ENCODE measurements at regions not wholly inside any gene's neighbourhood (a gene's known extent, or its start where the extent isn't known, plus 50 kb on each side); places are given as distances from the start of the nearest gene placed in this dataset.

DNA sequence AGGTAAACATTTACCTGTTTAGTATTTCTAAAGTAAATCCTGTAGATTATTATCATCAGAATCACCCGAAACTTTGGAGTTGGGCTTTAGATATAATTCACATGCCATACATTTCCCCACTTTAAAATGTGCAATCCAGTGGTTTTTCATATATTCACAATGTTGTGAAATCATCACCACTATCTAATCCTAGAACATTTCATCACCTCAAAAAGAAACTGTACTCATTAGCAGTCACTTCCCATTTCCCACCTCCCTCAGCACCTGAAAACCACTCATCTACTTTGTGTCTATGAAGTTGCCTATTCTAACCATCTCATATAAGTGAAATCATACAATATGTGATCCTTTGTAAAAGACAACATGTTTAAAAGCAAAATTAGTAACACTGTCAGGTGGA lies 182.6 kb downstream of the FZD1 start:
- H3K9ac ChIP-seq (ENCODE audit: insufficient read depth in 1 of 2, low read depth in 2 of 2, low read length in 2 of 2), result no peak overlapping the region
- no peaks in the 10 kb centered on the region for H4K20me1 ChIP-seq (replicated peaks; ENCODE audit: control insufficient read depth, insufficient read depth, low read length)
- peak; percentile 74 for TF ChIP-seq CEBPB (tag; IDR thresholded peaks at IDR 0.05)
- no peak for TF ChIP-seq FIP1L1 (IDR thresholded peaks at IDR 0.05; ENCODE audit: low read depth, low read length, poor library complexity, severe bottlenecking)
- no peak for TF ChIP-seq CEBPG (CRISPR knock-in tag; IDR thresholded peaks at IDR 0.05)
- peak in 1 of 2 experiments; percentile 45; a peak in 2 of 4 replicates for TF ChIP-seq CEBPG (tag; conservative IDR thresholded peaks at IDR 0.05 in 1 of 2, IDR thresholded peaks at IDR 0.05 in 1 of 2)
- H3K4me2 ChIP-seq (ENCODE audit: insufficient read depth, low read length), result no peak overlapping the region
- H3K36me3 ChIP-seq (ENCODE audit: control insufficient read depth, insufficient read depth, low read length), result no peaks in the 10 kb centered on the region
- H3K27ac ChIP-seq (ENCODE audit: extremely low read depth, low read depth, low read length), result no peak overlapping the region
- no peaks in the 10 kb centered on the region for H3K79me2 ChIP-seq (ENCODE audit: control insufficient read depth, insufficient read depth, low read length)
- intact Hi-C loops (cut with micrococcal nuclease), result no loop called here
- in situ Hi-C loops (cut with MboI), result no loop called here
- ATAC-seq (no peak), FAIRE-seq (no peak), DNase-seq (ENCODE audit: extremely low read depth in 1 of 4, low spot score in 3 of 4) (no peak)
- peaks cover 0 to 3% of the 10 kb centered on the region in 2 experiments; a peak in 1 of 5 replicates for H3K27me3 ChIP-seq (ENCODE audit: control insufficient read depth in 2 of 2, insufficient read depth in 2 of 2, low read length in 2 of 2)
- WGBS (ENCODE audit: insufficient coverage, low coverage, missing lambda C conversion rate), result 0% methylated on average over 1 of the region's 1 CpG
- no peaks in the 10 kb centered on the region for H3K9me3 ChIP-seq (replicated peaks; ENCODE audit: control insufficient read depth, insufficient read depth, low read depth, low read length)
- CTCF ChIA-PET (ENCODE audit: low intra/inter-chr PET ratio), result no interaction called here
- no peaks in the 10 kb centered on the region for H3K4me1 ChIP-seq (replicated peaks in 1 of 2; ENCODE audit: control insufficient read depth in 2 of 2, insufficient read depth in 2 of 2, low read length in 2 of 2)
- no peak overlapping the region for H2AFZ ChIP-seq (ENCODE audit: low read depth, low read length)
- POLR2A ChIA-PET, result no interaction called here
- no peaks in the 10 kb centered on the region for H3K9me1 ChIP-seq (ENCODE audit: control insufficient read depth, insufficient read depth, low read length)
- no TSS peak for BruUV-seq (replicated peaks)
- H3K4me3 ChIP-seq, result no peak overlapping the region

DNA sequence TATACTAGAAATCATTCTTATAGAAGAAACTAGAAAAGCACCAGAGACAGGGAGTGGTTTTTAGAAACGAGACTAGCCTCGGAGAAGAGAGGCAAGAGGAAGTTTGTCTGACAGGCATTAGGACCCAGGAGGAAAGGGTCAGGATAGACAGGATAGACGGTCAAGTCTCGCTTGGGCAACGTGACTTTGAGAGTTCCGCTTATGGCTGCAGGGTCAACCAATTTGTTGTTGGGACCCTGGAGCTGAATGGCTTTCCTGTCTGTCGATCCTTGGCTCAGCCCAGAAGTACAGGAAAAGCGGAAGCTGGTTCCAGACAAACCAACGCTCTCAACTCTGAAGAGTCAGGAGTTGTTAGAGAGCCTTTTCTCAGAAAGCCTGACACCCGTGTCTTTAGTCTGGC lies 191.2 kb downstream of the FZD1 start:
- no peak for FAIRE-seq
- Histone ChIP-seq H3K4me3 (peak overlapping the region; percentile 30; the same call in 1 of the 2 replicates), H3K79me2 (ENCODE audit: control insufficient read depth, insufficient read depth, low read length) (no peaks in the 10 kb centered on the region), H4K20me1 (replicated peaks; ENCODE audit: control insufficient read depth, insufficient read depth, low read length) (no peaks in the 10 kb centered on the region), H3K9me1 (ENCODE audit: control insufficient read depth, insufficient read depth, low read length) (no peaks in the 10 kb centered on the region), H3K9me3 (replicated peaks; ENCODE audit: control insufficient read depth, insufficient read depth, low read depth, low read length) (peaks cover 3% of the 10 kb centered on the region; the same call in 1 of the 2 replicates), H3K9ac (ENCODE audit: insufficient read depth in 1 of 2, low read depth in 2 of 2, low read length in 2 of 2) (no peak overlapping the region), H3K27me3 (ENCODE audit: control insufficient read depth in 2 of 2, insufficient read depth in 2 of 2, low read length in 2 of 2) (no peaks in the 10 kb centered on the region), H3K4me2 (ENCODE audit: insufficient read depth, low read length) (peak overlapping the region; percentile 70), H2AFZ (ENCODE audit: low read depth, low read length) (peak overlapping the region; percentile 89), H3K36me3 (ENCODE audit: control insufficient read depth, insufficient read depth, low read length) (no peaks in the 10 kb centered on the region), H3K27ac (ENCODE audit: extremely low read depth, low read depth, low read length) (no peak overlapping the region; the same call in 2 of the 3 replicates), H3K4me1 (replicated peaks in 1 of 2; ENCODE audit: control insufficient read depth in 2 of 2, insufficient read depth in 2 of 2, low read length in 2 of 2) (no peaks in the 10 kb centered on the region)
- no TSS peak for BruUV-seq (replicated peaks)
- intact Hi-C loops (cut with micrococcal nuclease), result no loop called here
- 0 out of 3 replicates have a peak, but pooled peaks have one; percentile 36 for ATAC-seq
- DNase-seq (ENCODE audit: extremely low read depth in 1 of 4, low spot score in 3 of 4), result peak in 1 of 4 experiments; percentile 24
- WGBS (ENCODE audit: insufficient coverage, low coverage, missing lambda C conversion rate), result 5% methylated on average over 10 of the region's 10 CpGs
- POLR2A ChIA-PET, result no interaction called here
- CTCF ChIA-PET (ENCODE audit: low intra/inter-chr PET ratio), result no interaction called here
- in situ Hi-C loops (cut with MboI), result no loop called here
- no peak for TF ChIP-seq RFX5 (IDR thresholded peaks at IDR 0.05; ENCODE audit: low read depth, low read length)
- TF ChIP-seq, protein P1, sequence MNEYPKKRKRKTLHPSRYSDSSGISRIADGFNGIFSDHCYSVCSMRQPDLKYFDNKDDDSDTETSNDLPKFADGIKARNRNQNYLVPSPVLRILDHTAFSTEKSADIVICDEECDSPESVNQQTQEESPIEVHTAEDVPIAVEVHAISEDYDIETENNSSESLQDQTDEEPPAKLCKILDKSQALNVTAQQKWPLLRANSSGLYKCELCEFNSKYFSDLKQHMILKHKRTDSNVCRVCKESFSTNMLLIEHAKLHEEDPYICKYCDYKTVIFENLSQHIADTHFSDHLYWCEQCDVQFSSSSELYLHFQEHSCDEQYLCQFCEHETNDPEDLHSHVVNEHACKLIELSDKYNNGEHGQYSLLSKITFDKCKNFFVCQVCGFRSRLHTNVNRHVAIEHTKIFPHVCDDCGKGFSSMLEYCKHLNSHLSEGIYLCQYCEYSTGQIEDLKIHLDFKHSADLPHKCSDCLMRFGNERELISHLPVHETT (CRISPR knock-in tag; conservative IDR thresholded peaks at IDR 0.05 in 1 of 2, IDR thresholded peaks at IDR 0.05 in 1 of 2), result no peak
- TF ChIP-seq ZNF165 (CRISPR knock-in tag; IDR thresholded peaks at IDR 0.05; ENCODE audit: borderline replicate concordance), result no peak
- no peak for TF ChIP-seq ZNF197 (CRISPR knock-in tag; IDR thresholded peaks at IDR 0.05; ENCODE audit: low read depth)
- TF ChIP-seq ERF (CRISPR knock-in tag; IDR thresholded peaks at IDR 0.05), result no peak
- TF ChIP-seq, protein P2, sequence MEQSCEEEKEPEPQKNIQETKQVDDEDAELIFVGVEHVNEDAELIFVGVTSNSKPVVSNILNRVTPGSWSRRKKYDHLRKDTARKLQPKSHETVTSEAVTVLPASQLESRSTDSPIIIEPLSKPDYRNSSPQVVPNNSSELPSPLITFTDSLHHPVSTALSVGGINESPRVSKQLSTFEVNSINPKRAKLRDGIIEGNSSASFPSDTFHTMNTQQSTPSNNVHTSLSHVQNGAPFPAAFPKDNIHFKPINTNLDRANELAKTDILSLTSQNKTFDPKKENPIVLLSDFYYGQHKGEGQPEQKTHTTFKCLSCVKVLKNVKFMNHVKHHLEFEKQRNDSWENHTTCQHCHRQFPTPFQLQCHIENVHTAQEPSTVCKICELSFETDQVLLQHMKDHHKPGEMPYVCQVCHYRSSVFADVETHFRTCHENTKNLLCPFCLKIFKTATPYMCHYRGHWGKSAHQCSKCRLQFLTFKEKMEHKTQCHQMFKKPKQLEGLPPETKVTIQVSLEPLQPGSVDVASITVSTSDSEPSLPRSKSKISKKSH (CRISPR knock-in tag; IDR thresholded peaks at IDR 0.05), result no peak
- TF ChIP-seq NFRKB (IDR thresholded peaks at IDR 0.05; ENCODE audit: low read depth), result no peak
- TF ChIP-seq ZNF778 (CRISPR knock-in tag; IDR thresholded peaks at IDR 0.05), result no peak
